GM12875 (cell line): ENCODE measurements at regions not wholly inside any gene's neighbourhood (a gene's known extent, or its start where the extent isn't known, plus 50 kb on each side); places are given as distances from the start of the nearest gene placed in this dataset.
"Not testable (repeated sequence)": the region's sequence is repeated elsewhere in the genome, so short reads cannot be mapped to it uniquely, and the experiment has no call there.

Experiments
- H3K4me3 ChIP-seq: one replicate; pipeline ENCODE4 v1.5.1; 2011; ENCODE audit warnings: low read depth, low read length, control low read depth
- TF ChIP-seq, protein P1 (sequence below): IDR thresholded peaks from 2 replicates; pipeline ENCODE4 v1.5.1; 2011; ENCODE audit warnings: low read depth, mild to moderate bottlenecking, control low read depth, inconsistent platforms, low read length, moderate library complexity, borderline replicate concordance; ENCODE audit not compliant: insufficient read depth

DNA sequence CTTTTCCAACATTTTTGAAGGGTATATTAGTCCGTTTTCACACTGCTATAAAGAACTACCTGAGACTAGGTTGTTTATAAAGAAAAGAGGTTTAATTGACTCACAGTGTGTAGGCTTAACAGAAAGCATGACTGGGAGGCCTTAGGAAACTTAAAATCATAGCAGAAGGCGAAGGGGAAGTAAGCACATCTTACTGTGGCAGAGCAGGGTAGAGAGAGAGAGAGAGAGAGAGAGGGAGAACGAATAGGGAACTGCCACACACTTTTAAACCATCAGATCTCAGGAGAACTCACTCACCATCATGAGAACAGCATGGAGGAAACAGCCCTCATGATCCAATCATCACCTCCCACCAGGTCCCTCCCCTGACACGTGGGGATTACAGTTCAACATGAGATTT, 420.3 kb downstream of the SOCS6 start:
- no peak overlapping the region for H3K4me3 ChIP-seq

DNA sequence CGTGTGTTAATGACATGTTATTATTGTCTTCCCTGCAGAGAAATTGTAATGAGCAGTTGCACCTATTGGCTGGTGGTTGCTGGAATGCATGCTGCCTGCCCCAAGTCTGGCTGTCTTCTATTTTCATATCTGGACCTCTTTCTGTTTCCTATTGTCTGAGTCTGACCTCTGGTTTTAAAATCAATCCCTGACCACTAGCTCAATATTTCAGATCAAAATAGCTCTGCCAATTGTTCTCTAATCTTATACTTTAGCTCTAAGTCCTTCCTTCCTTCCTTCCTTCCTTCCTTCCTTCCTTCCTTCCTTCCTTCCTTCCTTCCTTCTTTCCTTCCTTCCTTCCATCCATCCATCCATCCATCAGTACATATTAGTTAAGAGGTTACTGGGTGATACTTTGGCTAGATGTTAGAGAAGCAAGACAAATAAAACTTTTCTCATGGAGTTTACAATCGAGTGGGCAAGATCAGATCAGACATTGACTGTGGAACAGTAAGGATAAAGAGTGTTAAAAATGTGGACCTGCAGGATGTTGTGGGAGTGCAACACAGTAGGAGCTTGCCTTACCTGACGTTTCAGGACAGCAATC, 417.1 kb downstream of the SOCS6 start:
- no peak overlapping the region for H3K4me3 ChIP-seq
- TF ChIP-seq, protein P1, sequence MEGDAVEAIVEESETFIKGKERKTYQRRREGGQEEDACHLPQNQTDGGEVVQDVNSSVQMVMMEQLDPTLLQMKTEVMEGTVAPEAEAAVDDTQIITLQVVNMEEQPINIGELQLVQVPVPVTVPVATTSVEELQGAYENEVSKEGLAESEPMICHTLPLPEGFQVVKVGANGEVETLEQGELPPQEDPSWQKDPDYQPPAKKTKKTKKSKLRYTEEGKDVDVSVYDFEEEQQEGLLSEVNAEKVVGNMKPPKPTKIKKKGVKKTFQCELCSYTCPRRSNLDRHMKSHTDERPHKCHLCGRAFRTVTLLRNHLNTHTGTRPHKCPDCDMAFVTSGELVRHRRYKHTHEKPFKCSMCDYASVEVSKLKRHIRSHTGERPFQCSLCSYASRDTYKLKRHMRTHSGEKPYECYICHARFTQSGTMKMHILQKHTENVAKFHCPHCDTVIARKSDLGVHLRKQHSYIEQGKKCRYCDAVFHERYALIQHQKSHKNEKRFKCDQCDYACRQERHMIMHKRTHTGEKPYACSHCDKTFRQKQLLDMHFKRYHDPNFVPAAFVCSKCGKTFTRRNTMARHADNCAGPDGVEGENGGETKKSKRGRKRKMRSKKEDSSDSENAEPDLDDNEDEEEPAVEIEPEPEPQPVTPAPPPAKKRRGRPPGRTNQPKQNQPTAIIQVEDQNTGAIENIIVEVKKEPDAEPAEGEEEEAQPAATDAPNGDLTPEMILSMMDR = no peak

More for the DNA sequence above, 420.3 kb downstream of the SOCS6 start:
- TF ChIP-seq, protein P1 = no peak

GRCh38 chr18:70700496-70700895, 411.7 kb downstream of the SOCS6 start:
- TF ChIP-seq, protein P1 = no peak

DNA sequence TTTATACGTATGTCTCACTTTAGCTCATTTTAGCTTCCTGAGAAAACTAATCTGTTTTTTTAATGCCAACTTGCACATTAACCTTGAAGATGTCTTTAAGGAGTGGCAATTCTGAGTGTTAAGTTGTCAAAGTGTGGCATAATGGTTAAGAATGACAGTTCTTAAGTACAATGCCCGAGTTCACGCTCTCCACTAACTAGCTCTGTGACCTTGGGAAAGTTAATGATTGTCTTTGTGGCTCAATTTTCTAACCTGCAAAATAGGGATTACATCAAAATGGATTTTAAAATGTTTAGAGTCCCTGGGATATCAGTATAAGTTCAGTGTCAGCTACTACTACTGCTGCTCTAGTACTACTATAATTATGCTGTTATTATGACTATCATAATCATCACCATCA, 409.7 kb downstream of the SOCS6 start:
- TF ChIP-seq, protein P1 = no peak
- H3K4me3 ChIP-seq = no peak overlapping the region

More at GRCh38 chr18:70700496-70700895, 411.7 kb downstream of the SOCS6 start:
- H3K4me3 ChIP-seq = no peak overlapping the region

- TF ChIP-seq, protein P1 = no peak
Measured at GRCh38 chr18:70693246-70693645, 404.4 kb downstream of the SOCS6 start.

GRCh38 chr18:70689765-70690164, 400.9 kb downstream of the SOCS6 start:
- not testable (repeated sequence) for H3K4me3 ChIP-seq

More at GRCh38 chr18:70693246-70693645, 404.4 kb downstream of the SOCS6 start:
- no peak overlapping the region for H3K4me3 ChIP-seq

- TF ChIP-seq, protein P1 = no peak
- H3K4me3 ChIP-seq = no peak overlapping the region
Measured at GRCh38 chr18:70688286-70688685, 399.4 kb downstream of the SOCS6 start.
